H1 (cell line): ENCODE measurements at regions not wholly inside any gene's neighbourhood (a gene's known extent, or its start where the extent isn't known, plus 50 kb on each side); places are given as distances from the start of the nearest gene placed in this dataset.
"Not testable (repeated sequence)": the region's sequence is repeated elsewhere in the genome, so short reads cannot be mapped to it uniquely, and the experiment has no call there.

Source experiments
- CTCF ChIA-PET: fragments of 300-600 bp; sonication (Branson Sonifier 250); formaldehyde crosslinking; loops from one replicate; lab custom pipeline; 2021; ENCODE audit not compliant: partially characterized antibody; lab: Charles Lee
- POLR2A ChIA-PET: fragments of 300-600 bp; sonication (Branson Sonifier 250); formaldehyde crosslinking; loops from one replicate; lab custom pipeline; 2021; ENCODE audit warnings: inconsistent platforms; ENCODE audit not compliant: partially characterized antibody; lab: Charles Lee
- DNase-seq, 2 experiments: peaks; one replicate each; pipeline versions ENCODE4 v3.0.0 to v3.0.0-alpha.2; 2010 to 2022; ENCODE audit warnings: low spot score in 2 of 2, low read depth in 1 of 2, mixed read lengths in 1 of 2
- FAIRE-seq: peaks from 2 replicates; lab custom pipeline; 2011; peaks lifted over from hg19 to GRCh38; lab: Jason Lieb, UNC
- H2AFZ ChIP-seq: 2 replicates; pipeline ENCODE4 v1.8.1; 2012; ENCODE audit warnings: low read length, inconsistent platforms
- H2AK5ac ChIP-seq: 2 replicates; pipeline ENCODE4 v1.6.1; 2013; ENCODE audit warnings: low read depth, low read length
- H2BK120ac ChIP-seq: replicated peaks from 2 replicates; pipeline ENCODE3; 2013; ENCODE audit warnings: low read depth, low read length, inconsistent platforms
- H2BK12ac ChIP-seq: 2 replicates; pipeline ENCODE4 v1.6.1; 2013; ENCODE audit warnings: low read depth, low read length
- H2BK15ac ChIP-seq: 2 replicates; pipeline ENCODE4 v1.6.1; 2013; ENCODE audit warnings: low read length
- H2BK20ac ChIP-seq: 2 replicates; pipeline ENCODE4 v1.6.1; 2013; ENCODE audit warnings: low read length
- H2BK5ac ChIP-seq: 2 replicates; pipeline ENCODE4 v1.6.1; 2013; ENCODE audit warnings: low read depth, low read length
- H3K14ac ChIP-seq: 2 replicates; pipeline ENCODE4 v1.6.1; 2013; ENCODE audit warnings: inconsistent platforms; ENCODE audit not compliant: insufficient read length
- H3K18ac ChIP-seq: 2 replicates; pipeline ENCODE4 v1.6.1; 2013; ENCODE audit warnings: low read length; ENCODE audit errors: extremely low read depth
- H3K23ac ChIP-seq: 2 replicates; pipeline ENCODE4 v1.6.1; 2013; ENCODE audit warnings: inconsistent platforms; ENCODE audit not compliant: insufficient read length
- H3K23me2 ChIP-seq: 2 replicates; pipeline ENCODE4 v1.6.1; 2013; ENCODE audit warnings: low read depth, low read length
- H3K27ac ChIP-seq: 2 replicates; pipeline ENCODE4 v1.6.1; 2011; ENCODE audit warnings: low read depth, low read length, inconsistent platforms
- H3K27me3 ChIP-seq, 4 experiments: replicated peaks in 1 of 4; 1 replicate in 1 of 4; 2 replicates in 3 of 4; pipeline versions ENCODE4 v1.6.1 to v1.8.1; 2011 to 2013; ENCODE audit warnings: low read length in 3 of 4, mild to moderate bottlenecking in 3 of 4, inconsistent platforms in 2 of 4, mixed read lengths in 2 of 4, moderate library complexity in 1 of 4; ENCODE audit not compliant: control insufficient read depth in 3 of 4, insufficient read depth in 3 of 4; ENCODE audit errors: extremely low read depth in 1 of 4
- H3K36me3 ChIP-seq, 4 experiments: 2 replicates each; pipeline versions ENCODE4 v1.6.1 to v1.8.1; 2011 to 2013; ENCODE audit warnings: mild to moderate bottlenecking in 4 of 4, low read length in 3 of 4, moderate library complexity in 2 of 4, control low read depth in 1 of 4, inconsistent platforms in 1 of 4; ENCODE audit not compliant: insufficient read depth in 4 of 4, control insufficient read depth in 2 of 4
- H3K4ac ChIP-seq: replicated peaks from 2 replicates; pipeline ENCODE3; 2013; ENCODE audit warnings: low read length, low read depth, mixed read lengths, inconsistent platforms; ENCODE audit not compliant: insufficient read length
- H3K4me1 ChIP-seq, 4 experiments: replicated peaks in 1 of 4; 1 replicate in 1 of 4; 2 replicates in 3 of 4; pipeline versions ENCODE4 v1.6.1 to v1.8.1; 2011 to 2013; ENCODE audit warnings: low read length in 3 of 4, inconsistent platforms in 2 of 4, mixed read lengths in 1 of 4; ENCODE audit not compliant: insufficient read depth in 4 of 4, control insufficient read depth in 3 of 4
- H3K4me2 ChIP-seq, 2 experiments: 2 replicates each; pipeline versions ENCODE4 v1.6.1 to v1.8.1; 2011 to 2013; ENCODE audit warnings: low read depth in 2 of 2, low read length in 2 of 2, control low read depth in 1 of 2, inconsistent platforms in 1 of 2, mild to moderate bottlenecking in 1 of 2; ENCODE audit not compliant: insufficient read depth in 1 of 2
- H3K4me3 ChIP-seq, 4 experiments: fragments of 200-600, 300-600 bp in 1 of 4; sonication (generic), shearing (Covaris generic), sonication (Bioruptor Twin) in 1 of 4; 2 replicates each; pipeline versions ENCODE4 v1.5.1 to v1.8.1; 2011 to 2016; ENCODE audit warnings: low read length in 4 of 4, low read depth in 3 of 4, control low read depth in 2 of 4, inconsistent platforms in 2 of 4, mild to moderate bottlenecking in 2 of 4, mixed read lengths in 1 of 4, moderate library complexity in 1 of 4; ENCODE audit not compliant: insufficient read depth in 2 of 4; ENCODE audit errors: extremely low read depth in 1 of 4
- H3K56ac ChIP-seq: replicated peaks from 2 replicates; pipeline ENCODE3; 2013; ENCODE audit warnings: low read depth, mild to moderate bottlenecking, mixed read lengths, low read length, inconsistent platforms; ENCODE audit not compliant: insufficient read length
- H3K79me1 ChIP-seq: 2 replicates; pipeline ENCODE4 v1.6.1; 2013; ENCODE audit warnings: low read depth, low read length, control low read depth
- H3K79me2 ChIP-seq, 2 experiments: 2 replicates each; pipeline versions ENCODE4 v1.6.1 to v1.8.1; 2012 to 2013; ENCODE audit warnings: low read length in 2 of 2, mild to moderate bottlenecking in 2 of 2, inconsistent platforms in 1 of 2; ENCODE audit not compliant: insufficient read depth in 2 of 2, control insufficient read depth in 1 of 2
- H3K9ac ChIP-seq, 4 experiments: replicated peaks in 1 of 4; 1 replicate in 1 of 4; 2 replicates in 3 of 4; pipeline versions ENCODE4 v1.6.1 to v1.8.1; 2011 to 2013; ENCODE audit warnings: low read depth in 3 of 4, low read length in 3 of 4, control low read depth in 2 of 4, mild to moderate bottlenecking in 2 of 4, moderate library complexity in 2 of 4, inconsistent platforms in 1 of 4; ENCODE audit errors: extremely low read depth in 1 of 4
- H3K9me3 ChIP-seq, 2 experiments: 2 replicates each; pipeline versions ENCODE4 v1.6.1 to v1.8.1; 2012 to 2013; ENCODE audit warnings: mild to moderate bottlenecking in 2 of 2, moderate library complexity in 2 of 2, control low read depth in 1 of 2, inconsistent platforms in 1 of 2, low read depth in 1 of 2, low read length in 1 of 2, mixed read lengths in 1 of 2; ENCODE audit not compliant: insufficient read depth in 2 of 2
- H4K20me1 ChIP-seq, 2 experiments: replicated peaks in 1 of 2; 2 replicates each; pipeline versions ENCODE3 to v1.8.1; 2011 to 2013; ENCODE audit warnings: inconsistent platforms in 2 of 2, low read length in 2 of 2, mild to moderate bottlenecking in 1 of 2; ENCODE audit not compliant: insufficient read depth in 2 of 2, control insufficient read depth in 1 of 2
- H4K5ac ChIP-seq: 2 replicates; pipeline ENCODE4 v1.6.1; 2013; ENCODE audit warnings: low read length, low read depth, mixed read lengths, inconsistent platforms; ENCODE audit not compliant: insufficient read length
- H4K8ac ChIP-seq: 2 replicates; pipeline ENCODE4 v1.8.0; 2013; ENCODE audit warnings: mild to moderate bottlenecking, moderate library complexity, low read length, inconsistent platforms; ENCODE audit not compliant: insufficient read depth; ENCODE audit errors: extremely low read depth
- H4K91ac ChIP-seq: replicated peaks from 2 replicates; pipeline ENCODE3; 2013; ENCODE audit warnings: low read length, mixed read lengths, inconsistent platforms; ENCODE audit not compliant: insufficient read length
- WGBS, 2 experiments: shearing (Covaris generic) in 1 of 2; methylation state at CpG; one replicate each; pipeline versions ENCODE4 v1.1.6 to v1.1.7; 2013 to 2015; ENCODE audit warnings: low lambda C conversion rate in 2 of 2, mixed read lengths in 2 of 2, inconsistent platforms in 1 of 2, low coverage in 1 of 2, missing lambda C conversion rate in 1 of 2; ENCODE audit not compliant: insufficient replicate concordance in 2 of 2, insufficient coverage in 1 of 2, insufficient read length in 1 of 2; ENCODE audit errors: extremely low coverage in 1 of 2, missing lambda C conversion rate in 1 of 2; 5-methylcytosine and 5-hydroxymethylcytosine counted together

DNA sequence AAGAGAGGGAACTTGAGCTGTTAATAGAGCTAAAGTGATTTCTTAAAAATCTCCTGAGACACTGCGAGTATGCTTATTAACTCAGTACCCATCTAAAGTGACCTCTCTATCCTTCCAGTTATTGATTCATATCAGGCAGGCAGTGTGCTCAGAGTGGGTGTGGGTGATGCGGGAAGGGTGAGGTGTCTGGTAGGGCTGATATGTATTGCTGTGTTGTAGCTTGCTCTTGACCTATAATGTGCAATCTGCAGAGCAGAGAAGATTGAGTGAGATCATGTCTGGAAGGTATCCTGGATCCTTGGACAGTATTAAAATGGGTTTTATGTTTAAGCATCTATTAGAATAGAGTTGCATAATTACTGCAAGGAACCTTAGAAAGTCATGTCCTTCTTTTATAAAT, 71.9 kb upstream of the SEC22B start:
- H3K23me2 ChIP-seq, H3K27me3 ChIP-seq, H3K4me3 ChIP-seq, DNase-seq, H3K4ac ChIP-seq, H3K36me3 ChIP-seq, H2BK15ac ChIP-seq, H4K20me1 ChIP-seq, H3K4me2 ChIP-seq, H2AFZ ChIP-seq, H3K23ac ChIP-seq, H3K79me1 ChIP-seq, H4K8ac ChIP-seq, POLR2A ChIA-PET, H2BK12ac ChIP-seq, H2AK5ac ChIP-seq, H3K9ac ChIP-seq, FAIRE-seq, H3K14ac ChIP-seq, H4K91ac ChIP-seq, CTCF ChIA-PET, H4K5ac ChIP-seq, H3K56ac ChIP-seq, H3K27ac ChIP-seq, H2BK20ac ChIP-seq, H3K79me2 ChIP-seq, H3K4me1 ChIP-seq, H3K18ac ChIP-seq, H2BK120ac ChIP-seq, H3K9me3 ChIP-seq, H2BK5ac ChIP-seq: not testable (repeated sequence)
- no CpG with 5 or more reads among the region's 2 CpGs for WGBS, 2 experiments

- H3K4me1 ChIP-seq, FAIRE-seq, H2AK5ac ChIP-seq, H4K5ac ChIP-seq, H3K23ac ChIP-seq, H3K4me2 ChIP-seq, H4K8ac ChIP-seq, H3K14ac ChIP-seq, H3K27me3 ChIP-seq, H3K9me3 ChIP-seq, H4K20me1 ChIP-seq, H3K9ac ChIP-seq, H2BK12ac ChIP-seq, H3K23me2 ChIP-seq, H3K4ac ChIP-seq, H3K36me3 ChIP-seq, DNase-seq, H3K79me1 ChIP-seq, H2BK5ac ChIP-seq, H2BK120ac ChIP-seq, H3K18ac ChIP-seq, H3K79me2 ChIP-seq, POLR2A ChIA-PET, H3K4me3 ChIP-seq, H2BK15ac ChIP-seq, H3K27ac ChIP-seq, H4K91ac ChIP-seq, H2BK20ac ChIP-seq, H3K56ac ChIP-seq, H2AFZ ChIP-seq, CTCF ChIA-PET: not testable (repeated sequence)
- WGBS, 2 experiments, result no CpG with 5 or more reads among the region's 6 CpGs
Measured at GRCh38 chr1:120243867-120244266, 67.5 kb upstream of the SEC22B start.
